ENCODE measurements at regions not wholly inside any gene's neighbourhood (a gene's known extent, or its start where the extent isn't known, plus 50 kb on each side); places are given as distances from the start of the nearest gene placed in this dataset.

GRCh38 chr17:27974045-27974436, 68.4 kb upstream of the NLK start:
- DNase-seq: no peak

GRCh38 chr17:27974531-27975145, 67.8 kb upstream of the NLK start:
- DNase-seq: no peak

- DNase-seq: no peak
These were observed 67.1 kb upstream of the NLK start for GRCh38 chr17:27975146-27976011.

GRCh38 chr17:27976331-27976730, 66.1 kb upstream of the NLK start:
- DNase-seq: no peak

GRCh38 chr17:27977751-27978688, 64.5 kb upstream of the NLK start:
- no peak for DNase-seq

GRCh38 chr17:27978689-27979175, 63.7 kb upstream of the NLK start:
- no peak for DNase-seq

- DNase-seq: no peak
These were observed 62.4 kb upstream of the NLK start for GRCh38 chr17:27980043-27980442.

- no peak for DNase-seq
These were observed 60.5 kb upstream of the NLK start for GRCh38 chr17:27981978-27982377.

- no peak for DNase-seq
These were observed 59.8 kb upstream of the NLK start for GRCh38 chr17:27982688-27983087.

- no peak for DNase-seq
These were observed 58.6 kb upstream of the NLK start for GRCh38 chr17:27983853-27984252.

GRCh38 chr17:27984404-27984803, 58.1 kb upstream of the NLK start:
- no peak for DNase-seq

GRCh38 chr17:27984816-27985215, 57.7 kb upstream of the NLK start:
- no peak for DNase-seq

- DNase-seq: no peak
These were observed 57.2 kb upstream of the NLK start for GRCh38 chr17:27985306-27985705.

GRCh38 chr17:27985736-27986399, 56.6 kb upstream of the NLK start:
- DNase-seq: no peak

- no peak for DNase-seq
These were observed 55.4 kb upstream of the NLK start for GRCh38 chr17:27986805-27987684.

GRCh38 chr17:27989046-27989445, 53.4 kb upstream of the NLK start:
- DNase-seq: no peak

- no peak for DNase-seq
These were observed 52.4 kb upstream of the NLK start for GRCh38 chr17:27990100-27990499.

- no peak for DNase-seq
These were observed 51.5 kb upstream of the NLK start for GRCh38 chr17:27990979-27991378.

- no peak for DNase-seq
These were observed 50.9 kb upstream of the NLK start for GRCh38 chr17:27991462-27991993.
